22Rv1 (cell line): ENCODE measurements at regions not wholly inside any gene's neighbourhood (a gene's known extent, or its start where the extent isn't known, plus 50 kb on each side); places are given as distances from the start of the nearest gene placed in this dataset.

Experiments
- H3K27ac ChIP-seq: fragments of 450-650 bp; 2 replicates; pipeline ENCODE4 v1.5.1; 2017
- ZFX ChIP-seq: fragments of 450-650 bp; IDR thresholded peaks from 2 replicates; pipeline ENCODE4 v1.6.1; 2017; ENCODE audit warnings: antibody characterized with exemption, borderline replicate concordance
- TF ChIP-seq, protein P1 (sequence below): fragments of 450-650 bp; IDR thresholded peaks from 2 replicates; pipeline ENCODE4 v1.5.1; 2017; ENCODE audit warnings: mild to moderate bottlenecking

DNA sequence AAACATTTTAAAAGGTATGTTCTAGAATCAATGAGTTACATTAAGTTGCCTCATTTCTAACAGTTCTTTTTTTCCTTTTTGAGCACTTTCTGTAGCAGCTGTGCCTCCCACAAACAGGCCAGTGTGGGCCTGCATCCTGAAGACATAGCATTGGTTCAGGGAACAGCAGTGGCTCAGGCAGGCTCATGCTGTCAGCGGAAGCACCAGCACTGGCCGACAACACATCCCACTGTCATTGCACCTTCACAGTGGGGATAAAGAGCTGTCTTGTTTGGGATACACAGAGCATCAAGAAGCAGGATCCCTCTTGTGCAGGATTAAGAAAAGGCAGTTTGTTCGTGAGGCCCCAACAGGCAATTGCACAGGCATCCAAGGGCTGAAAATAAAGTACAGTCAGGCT, 123.3 kb downstream of the MOBP start:
- H3K27ac ChIP-seq, result no peak overlapping the region
- no peak for TF ChIP-seq ZFX
- TF ChIP-seq, protein P1, sequence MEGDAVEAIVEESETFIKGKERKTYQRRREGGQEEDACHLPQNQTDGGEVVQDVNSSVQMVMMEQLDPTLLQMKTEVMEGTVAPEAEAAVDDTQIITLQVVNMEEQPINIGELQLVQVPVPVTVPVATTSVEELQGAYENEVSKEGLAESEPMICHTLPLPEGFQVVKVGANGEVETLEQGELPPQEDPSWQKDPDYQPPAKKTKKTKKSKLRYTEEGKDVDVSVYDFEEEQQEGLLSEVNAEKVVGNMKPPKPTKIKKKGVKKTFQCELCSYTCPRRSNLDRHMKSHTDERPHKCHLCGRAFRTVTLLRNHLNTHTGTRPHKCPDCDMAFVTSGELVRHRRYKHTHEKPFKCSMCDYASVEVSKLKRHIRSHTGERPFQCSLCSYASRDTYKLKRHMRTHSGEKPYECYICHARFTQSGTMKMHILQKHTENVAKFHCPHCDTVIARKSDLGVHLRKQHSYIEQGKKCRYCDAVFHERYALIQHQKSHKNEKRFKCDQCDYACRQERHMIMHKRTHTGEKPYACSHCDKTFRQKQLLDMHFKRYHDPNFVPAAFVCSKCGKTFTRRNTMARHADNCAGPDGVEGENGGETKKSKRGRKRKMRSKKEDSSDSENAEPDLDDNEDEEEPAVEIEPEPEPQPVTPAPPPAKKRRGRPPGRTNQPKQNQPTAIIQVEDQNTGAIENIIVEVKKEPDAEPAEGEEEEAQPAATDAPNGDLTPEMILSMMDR, result no peak

DNA sequence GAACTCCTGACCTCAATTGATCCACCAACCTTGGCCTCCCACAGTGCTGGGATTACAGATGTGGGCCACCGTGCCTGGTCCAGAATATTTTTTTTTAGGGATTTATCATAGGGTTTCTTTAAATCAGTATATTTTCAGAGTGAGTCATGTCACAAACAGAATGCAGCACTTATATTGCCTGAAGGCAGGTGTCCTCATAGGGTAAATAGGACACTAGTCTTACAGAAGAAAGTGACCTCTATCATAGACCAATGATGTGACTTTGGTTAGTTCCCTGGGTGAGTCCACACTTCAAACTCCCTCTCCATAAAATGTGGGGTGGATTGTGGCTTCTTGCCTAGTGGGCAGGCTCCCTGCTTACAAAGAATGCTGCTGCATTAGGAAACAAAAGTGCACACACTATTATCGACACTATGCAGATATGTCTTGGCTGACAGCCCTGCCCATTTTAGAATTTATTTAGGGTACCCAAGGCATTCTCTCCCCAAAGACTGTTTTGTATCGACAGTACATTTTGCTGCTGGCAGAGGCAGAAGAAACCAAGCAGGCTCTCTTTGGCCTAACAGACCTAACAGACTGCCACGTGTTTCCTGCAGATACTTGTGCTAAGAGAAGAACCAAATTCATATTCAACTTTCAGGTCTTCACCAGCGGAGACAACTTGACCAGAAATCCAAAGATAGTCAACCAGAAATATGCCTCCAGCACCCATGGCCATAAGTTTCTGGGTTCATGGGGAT, 125.0 kb downstream of the MOBP start:
- TF ChIP-seq, protein P1, result no peak
- no peak overlapping the region for H3K27ac ChIP-seq

DNA sequence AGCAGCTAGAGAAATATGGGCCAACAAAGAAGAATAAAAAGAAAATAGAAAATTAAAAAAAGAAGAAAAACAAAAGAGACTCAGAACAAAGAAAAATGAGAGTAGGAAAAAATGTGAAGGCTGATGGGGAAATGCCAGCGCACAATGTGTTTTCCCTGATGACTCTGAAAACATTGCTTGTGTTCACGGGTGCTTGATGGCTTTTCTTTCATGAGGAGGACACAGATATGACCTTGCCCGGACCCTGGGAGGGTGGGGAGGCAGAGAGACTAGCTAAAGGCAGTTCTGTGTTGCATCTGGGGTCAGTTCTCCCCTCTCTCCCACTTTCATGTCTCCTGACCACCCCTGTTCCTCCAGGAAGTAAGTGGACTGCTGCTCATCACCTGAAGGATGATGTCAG, 125.9 kb downstream of the MOBP start:
- H3K27ac ChIP-seq, result no peak overlapping the region
- TF ChIP-seq ZFX, result no peak
- TF ChIP-seq, protein P1, result no peak

DNA sequence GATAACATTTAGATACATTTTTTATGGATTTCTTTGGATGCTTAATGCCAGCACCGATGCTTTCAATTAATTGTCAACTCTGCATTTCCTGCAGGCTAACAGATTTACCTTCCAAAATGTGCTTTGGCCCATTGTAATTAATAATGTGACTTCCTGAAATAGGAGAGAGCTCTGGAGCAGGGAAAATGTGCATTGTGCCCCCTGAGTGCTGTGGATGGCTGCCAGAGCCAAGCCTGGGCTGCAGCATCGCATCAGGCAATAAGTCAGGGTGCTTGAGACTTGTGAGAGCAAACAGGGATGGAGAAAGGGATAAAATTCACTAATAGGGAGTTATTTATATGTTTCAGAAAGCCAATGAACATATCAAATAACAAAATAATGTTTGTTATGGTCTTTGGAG, 133.8 kb downstream of the MOBP start:
- no peak overlapping the region for H3K27ac ChIP-seq
- no peak for TF ChIP-seq ZFX
- TF ChIP-seq, protein P1, result no peak

DNA sequence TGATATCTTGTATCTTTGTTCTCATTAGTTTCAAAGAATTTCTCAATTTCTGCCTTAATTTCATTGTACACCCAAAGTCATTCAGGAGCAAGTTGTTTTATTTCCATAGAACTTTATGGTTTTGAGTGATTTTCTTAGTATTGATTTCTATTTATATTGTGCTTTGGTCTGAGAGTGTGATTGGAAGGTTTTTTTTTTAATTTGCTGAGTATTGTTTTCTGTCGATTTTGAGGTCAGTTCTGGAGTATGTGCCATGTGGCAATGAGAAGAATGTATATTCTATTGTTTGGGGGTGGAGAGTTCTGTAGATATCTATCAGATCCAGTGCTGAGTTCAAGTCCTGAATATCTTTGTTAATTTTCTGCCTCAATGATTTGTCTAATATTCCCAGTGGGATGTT, 138.4 kb downstream of the MOBP start:
- TF ChIP-seq, protein P1, result no peak
- no peak overlapping the region for H3K27ac ChIP-seq

DNA sequence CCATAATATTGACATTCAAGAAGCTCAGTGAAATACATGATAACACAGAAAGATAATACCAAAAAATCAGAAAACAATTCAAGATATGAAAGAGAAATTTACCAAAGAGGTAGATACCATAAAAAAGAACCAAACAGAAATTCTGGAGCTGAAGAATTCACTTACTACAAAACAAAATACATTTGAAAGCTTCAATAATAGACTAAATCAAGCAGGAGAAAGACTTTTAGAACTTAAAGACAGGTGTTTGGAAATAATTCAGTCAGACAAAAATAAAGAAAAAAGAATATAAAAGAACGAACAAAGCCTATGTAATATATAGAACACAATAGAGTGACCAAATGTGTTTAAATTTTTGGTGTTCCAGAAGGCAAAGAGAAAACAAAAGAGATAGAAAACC, 158.7 kb downstream of the MOBP start:
- no peak overlapping the region for H3K27ac ChIP-seq
- no peak for TF ChIP-seq ZFX
- TF ChIP-seq, protein P1, result no peak

DNA sequence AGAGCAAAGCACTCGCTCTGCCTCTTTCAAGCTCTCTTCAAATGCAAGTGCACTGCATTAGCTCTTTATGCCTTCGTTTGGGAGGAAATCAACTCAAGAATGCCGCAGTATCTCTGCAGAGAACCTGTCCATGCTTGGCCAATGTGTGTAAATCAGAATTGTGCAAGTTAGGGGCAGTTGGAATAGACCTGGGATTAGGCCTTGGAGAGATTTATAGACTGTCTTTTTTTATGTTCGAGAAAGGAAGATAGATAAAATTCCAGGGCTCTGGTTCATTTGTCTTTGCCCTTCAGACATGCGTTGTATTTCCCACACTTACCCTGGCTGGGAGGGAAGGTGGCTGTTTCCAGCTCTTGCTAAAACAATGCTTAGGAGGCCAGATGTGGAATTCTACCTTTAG, 163.7 kb downstream of the MOBP start:
- TF ChIP-seq ZFX, result no peak
- TF ChIP-seq, protein P1, result no peak
- no peak overlapping the region for H3K27ac ChIP-seq
